Coronary artery (tissue), 2 donors: ENCODE measurements at regions not wholly inside any gene's neighbourhood (a gene's known extent, or its start where the extent isn't known, plus 50 kb on each side); places are given as distances from the start of the nearest gene placed in this dataset.

ENCODE experiments used
- DNase-seq: peaks from one replicate; pipeline ENCODE4 v3.0.0-alpha.2; 2017; ENCODE audit warnings: low spot score
- H3K27ac ChIP-seq, 2 donors: fragments of 200-600 bp; sonication (generic); one replicate each; pipeline ENCODE4 v1.5.1; 2016 to 2019
- H3K4me3 ChIP-seq: fragments of 200-600 bp; sonication (generic); 2 replicates; pipeline ENCODE4 v1.5.1; 2016; ENCODE audit warnings: mild to moderate bottlenecking, moderate library complexity
- TF ChIP-seq, protein P1 (sequence below): fragments of 200-600 bp; sonication (generic); IDR thresholded peaks from one replicate; pipeline ENCODE4 v1.5.1; 2019; ENCODE audit warnings: antibody characterized with exemption

DNA sequence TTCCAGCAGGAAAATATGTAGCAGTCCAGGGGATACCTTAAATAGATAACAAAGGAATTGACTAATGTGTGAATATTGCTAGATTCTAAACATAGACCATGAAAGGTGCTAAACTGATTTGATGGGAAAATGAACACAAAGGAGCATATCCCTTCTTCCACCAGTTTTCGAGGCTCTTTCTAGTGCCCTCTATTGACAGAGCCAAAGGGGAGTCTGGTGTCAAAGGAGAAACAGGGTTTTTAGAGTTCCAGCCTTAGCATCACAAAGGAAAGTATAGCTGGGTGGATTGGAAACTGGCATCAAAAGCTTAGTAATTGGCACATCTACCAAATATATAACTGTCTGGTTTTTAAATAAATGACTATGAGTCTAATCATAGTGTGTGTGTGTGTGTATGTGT is 636.8 kb downstream of the ETV1 start:
- no peak for DNase-seq
- no peak overlapping the region for H3K27ac ChIP-seq
- H3K4me3 ChIP-seq = no peak overlapping the region
- TF ChIP-seq, protein P1, sequence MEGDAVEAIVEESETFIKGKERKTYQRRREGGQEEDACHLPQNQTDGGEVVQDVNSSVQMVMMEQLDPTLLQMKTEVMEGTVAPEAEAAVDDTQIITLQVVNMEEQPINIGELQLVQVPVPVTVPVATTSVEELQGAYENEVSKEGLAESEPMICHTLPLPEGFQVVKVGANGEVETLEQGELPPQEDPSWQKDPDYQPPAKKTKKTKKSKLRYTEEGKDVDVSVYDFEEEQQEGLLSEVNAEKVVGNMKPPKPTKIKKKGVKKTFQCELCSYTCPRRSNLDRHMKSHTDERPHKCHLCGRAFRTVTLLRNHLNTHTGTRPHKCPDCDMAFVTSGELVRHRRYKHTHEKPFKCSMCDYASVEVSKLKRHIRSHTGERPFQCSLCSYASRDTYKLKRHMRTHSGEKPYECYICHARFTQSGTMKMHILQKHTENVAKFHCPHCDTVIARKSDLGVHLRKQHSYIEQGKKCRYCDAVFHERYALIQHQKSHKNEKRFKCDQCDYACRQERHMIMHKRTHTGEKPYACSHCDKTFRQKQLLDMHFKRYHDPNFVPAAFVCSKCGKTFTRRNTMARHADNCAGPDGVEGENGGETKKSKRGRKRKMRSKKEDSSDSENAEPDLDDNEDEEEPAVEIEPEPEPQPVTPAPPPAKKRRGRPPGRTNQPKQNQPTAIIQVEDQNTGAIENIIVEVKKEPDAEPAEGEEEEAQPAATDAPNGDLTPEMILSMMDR = no peak

DNA sequence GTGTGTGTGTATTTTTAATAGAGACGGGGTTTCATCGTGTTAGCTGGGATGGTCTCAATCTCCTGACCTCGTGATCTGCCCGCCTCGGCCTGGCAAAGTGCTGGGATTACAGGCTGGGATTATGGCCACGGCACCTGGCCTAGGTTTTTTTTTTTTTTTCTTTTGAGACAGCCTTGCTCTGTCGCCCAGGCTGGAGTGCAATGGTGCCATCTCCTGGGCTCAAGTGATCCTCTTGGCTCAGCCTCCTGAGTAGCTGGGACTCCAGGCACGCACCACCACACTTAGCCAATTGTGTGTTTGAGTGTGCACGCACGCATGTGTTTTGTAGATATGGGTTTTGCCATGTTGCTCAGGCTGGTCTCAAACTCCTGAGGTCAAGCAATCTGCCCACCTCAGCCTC is 629.8 kb downstream of the ETV1 start:
- H3K4me3 ChIP-seq = no peak overlapping the region
- no peak overlapping the region for H3K27ac ChIP-seq
- DNase-seq = no peak
- TF ChIP-seq, protein P1 = no peak

DNA sequence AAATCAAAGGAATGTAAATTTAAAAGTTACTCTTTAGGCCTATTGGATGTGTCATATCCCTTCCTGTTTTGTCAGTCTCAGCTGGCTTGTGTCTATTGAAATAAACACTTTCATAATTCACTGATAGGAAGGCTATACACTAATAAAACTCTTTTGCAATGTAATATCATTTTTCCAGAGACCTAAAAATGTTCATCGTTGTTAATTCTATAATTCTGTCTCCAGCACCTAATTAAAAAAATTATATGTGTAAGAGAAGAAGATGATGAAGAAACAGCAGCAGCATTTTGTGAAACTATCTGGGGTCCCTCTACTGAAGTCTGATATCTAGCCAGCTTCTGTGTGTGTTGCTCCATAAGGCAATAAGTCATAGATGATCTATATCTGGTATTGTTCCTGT is 602.7 kb downstream of the ETV1 start:
- no peak for DNase-seq
- no peak overlapping the region for H3K4me3 ChIP-seq
- no peak overlapping the region for H3K27ac ChIP-seq
- TF ChIP-seq, protein P1 = no peak

DNA sequence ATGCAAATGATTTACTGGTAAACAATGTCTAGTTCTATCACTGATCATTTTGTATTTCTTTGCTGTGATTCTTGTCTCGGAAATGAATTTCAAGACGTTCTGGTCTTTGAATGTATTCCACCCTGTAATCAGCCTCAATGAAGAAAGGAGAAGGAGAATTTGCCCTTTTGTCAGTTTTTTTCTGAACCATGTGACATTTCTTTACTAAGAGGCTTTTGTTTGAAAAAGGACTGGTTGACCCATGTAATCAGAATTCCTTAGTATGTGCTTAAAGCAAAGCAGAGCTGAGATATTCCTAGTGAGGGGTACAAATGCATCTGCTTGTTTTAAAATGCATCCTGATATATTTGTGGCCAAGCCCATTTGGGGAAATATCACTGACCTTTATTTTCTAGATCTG is 581.6 kb downstream of the ETV1 start:
- no peak overlapping the region for H3K4me3 ChIP-seq
- TF ChIP-seq, protein P1 = no peak
- no peak overlapping the region for H3K27ac ChIP-seq
- DNase-seq = no peak

DNA sequence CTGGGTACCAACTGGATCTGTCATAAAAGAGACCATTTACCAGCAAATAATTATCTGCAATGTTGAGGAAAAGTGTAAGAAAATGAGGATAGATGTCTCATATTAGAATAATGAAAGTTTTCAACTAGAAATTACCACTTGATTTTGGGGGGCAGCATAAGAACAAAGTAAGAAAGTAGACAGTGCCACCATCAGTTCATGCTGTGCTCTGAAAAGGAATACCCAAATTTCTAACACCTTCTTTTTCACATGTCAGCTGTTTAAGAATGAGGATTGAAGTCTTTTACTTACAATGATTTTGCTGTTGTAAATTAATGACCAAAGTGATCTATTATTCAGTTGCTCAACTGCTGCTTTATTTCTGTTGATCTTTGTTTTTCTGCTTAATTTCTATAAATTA is 578.3 kb downstream of the ETV1 start:
- Histone ChIP-seq H3K27ac (no peak overlapping the region), H3K4me3 (no peak overlapping the region)
- DNase-seq = no peak
- TF ChIP-seq, protein P1 = no peak

DNA sequence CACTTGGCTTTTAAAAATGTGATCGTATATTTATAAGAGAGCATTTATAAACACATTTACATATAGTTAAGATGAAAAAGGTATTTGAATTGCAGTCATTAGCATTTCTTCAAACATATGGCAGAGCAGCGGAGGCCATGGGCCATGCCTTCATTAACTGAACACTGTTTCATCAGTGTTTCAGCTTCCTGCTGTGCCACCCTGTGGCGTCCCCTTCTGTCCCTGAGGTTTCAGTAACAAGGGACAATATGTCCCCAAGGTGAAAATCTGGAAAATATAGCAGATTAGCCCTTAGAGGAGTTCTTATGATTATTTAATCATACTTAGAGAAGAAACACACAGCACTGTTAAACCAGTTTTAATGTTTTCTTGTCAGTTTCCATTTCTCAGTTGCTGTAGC is 577.8 kb downstream of the ETV1 start:
- DNase-seq = no peak
- H3K27ac ChIP-seq = no peak overlapping the region
- no peak overlapping the region for H3K4me3 ChIP-seq
- TF ChIP-seq, protein P1 = no peak

DNA sequence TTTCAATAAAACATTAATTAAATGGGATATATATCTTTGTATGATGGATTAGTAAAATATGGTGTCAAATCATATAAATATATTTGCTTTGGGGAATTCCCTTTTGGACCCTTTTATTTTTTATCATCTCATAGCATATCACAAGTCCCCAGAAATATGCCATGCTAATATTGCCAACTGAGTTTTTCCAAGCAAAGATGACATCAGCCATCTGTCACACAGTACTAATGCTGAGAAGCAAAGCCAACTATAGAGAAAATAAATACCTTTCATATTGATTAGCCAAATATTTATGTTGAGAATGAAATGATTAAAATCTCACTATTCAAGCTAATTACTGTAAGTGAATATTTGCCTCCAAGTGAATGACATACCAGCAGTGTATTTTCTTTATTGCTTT is 575.3 kb downstream of the ETV1 start:
- TF ChIP-seq, protein P1 = no peak
- Histone ChIP-seq H3K4me3 (no peak overlapping the region), H3K27ac (no peak overlapping the region)
- no peak for DNase-seq
